ENCODE measurements at regions not wholly inside any gene's neighbourhood (a gene's known extent, or its start where the extent isn't known, plus 50 kb on each side); places are given as distances from the start of the nearest gene placed in this dataset.
"Not testable (repeated sequence)": the region's sequence is repeated elsewhere in the genome, so short reads cannot be mapped to it uniquely, and the experiment has no call there.

GRCh38 chr1:96596226-96596922 lies 125.2 kb upstream of the PTBP2 start:
- intact Hi-C loops (cut with DNase I, micrococcal nuclease) = no loop called here
- Histone ChIP-seq H3K36me3 (ENCODE audit: low read depth) (no peaks in the 10 kb centered on the region), H3K9me3 (no peaks in the 10 kb centered on the region), H3K4me3 (no peak overlapping the region), H3K4me1 (ENCODE audit: low read depth) (no peaks in the 10 kb centered on the region)
- peak in 2 of 3 donors; percentile 18 to 31 for DNase-seq
- TF ChIP-seq CTCF (IDR thresholded peaks at IDR 0.05) = no peak
- peak; percentile 37 for ATAC-seq

GRCh38 chr1:96597218-96597617 lies 124.4 kb upstream of the PTBP2 start:
- H3K36me3 ChIP-seq (ENCODE audit: low read depth) = no peaks in the 10 kb centered on the region
- TF ChIP-seq CTCF (IDR thresholded peaks at IDR 0.05) = no peak
- intact Hi-C loops (cut with DNase I, micrococcal nuclease) = no loop called here
- no peak overlapping the region for H3K4me3 ChIP-seq
- no peak for ATAC-seq
- H3K4me1 ChIP-seq (ENCODE audit: low read depth) = no peaks in the 10 kb centered on the region
- H3K9me3 ChIP-seq = no peaks in the 10 kb centered on the region
- DNase-seq = no peak

GRCh38 chr1:96598416-96599168 lies 123.0 kb upstream of the PTBP2 start:
- Histone ChIP-seq H3K4me3 (no peak overlapping the region), H3K4me1 (ENCODE audit: low read depth) (no peaks in the 10 kb centered on the region), H3K36me3 (ENCODE audit: low read depth) (no peaks in the 10 kb centered on the region), H3K9me3 (no peaks in the 10 kb centered on the region)
- DNase-seq (no peak), ATAC-seq (no peak)
- no peak for TF ChIP-seq CTCF (IDR thresholded peaks at IDR 0.05)
- intact Hi-C loops (cut with DNase I, micrococcal nuclease) = no loop called here

- intact Hi-C loops (cut with DNase I, micrococcal nuclease); H3K4me1 ChIP-seq (ENCODE audit: low read depth); H3K9me3 ChIP-seq; ATAC-seq; DNase-seq; H3K36me3 ChIP-seq (ENCODE audit: low read depth); H3K4me3 ChIP-seq: not testable (repeated sequence)
Observed at GRCh38 chr1:96604620-96605019, 117.0 kb upstream of the PTBP2 start.

- intact Hi-C loops (cut with DNase I, micrococcal nuclease); H3K4me3 ChIP-seq; DNase-seq; H3K4me1 ChIP-seq (ENCODE audit: low read depth); ATAC-seq; H3K36me3 ChIP-seq (ENCODE audit: low read depth); H3K9me3 ChIP-seq: not testable (repeated sequence)
Observed at GRCh38 chr1:96617375-96617774, 104.2 kb upstream of the PTBP2 start.

GRCh38 chr1:96632045-96632664 lies 89.4 kb upstream of the PTBP2 start:
- H3K4me3 ChIP-seq = no peak overlapping the region
- no peak for TF ChIP-seq CTCF (IDR thresholded peaks at IDR 0.05)
- no peaks in the 10 kb centered on the region for H3K4me1 ChIP-seq (ENCODE audit: low read depth)
- intact Hi-C loops (cut with DNase I, micrococcal nuclease) = no loop called here
- no peaks in the 10 kb centered on the region for H3K36me3 ChIP-seq (ENCODE audit: low read depth)
- no peaks in the 10 kb centered on the region for H3K9me3 ChIP-seq
- ATAC-seq (no peak), DNase-seq (no peak)

All from mucosa of descending colon (tissue), 3 donors.